Caki2 (cell line): ENCODE measurements at regions not wholly inside any gene's neighbourhood (a gene's known extent, or its start where the extent isn't known, plus 50 kb on each side); places are given as distances from the start of the nearest gene placed in this dataset.

Source experiments
- DNase-seq: peaks from one replicate; pipeline ENCODE4 v3.0.0-alpha.2; 2015; ENCODE audit warnings: low read depth
- in situ Hi-C: cut with HindIII; loops from 2 replicates; pipeline ENCODE4 v1.10.0; 2016; ENCODE audit warnings: low sequenced_read_pairs, low pct_unique_long_range_greater_than_20kb, mixed read lengths

GRCh38 chr18:76145521-76146376, 349.3 kb downstream of the ZNF516 start:
- in situ Hi-C loops: no loop called here
- no peak for DNase-seq

- in situ Hi-C loops: no loop called here
Observed at GRCh38 chr18:76144844-76145243, 350.2 kb downstream of the ZNF516 start.

GRCh38 chr18:76142611-76143010, 352.4 kb downstream of the ZNF516 start:
- no peak for DNase-seq
- in situ Hi-C loops: no loop called here

More at GRCh38 chr18:76144844-76145243, 350.2 kb downstream of the ZNF516 start:
- DNase-seq: no peak

- no peak for DNase-seq
- in situ Hi-C loops: no loop called here
Observed at GRCh38 chr18:76139844-76140243, 355.2 kb downstream of the ZNF516 start.

GRCh38 chr18:76137216-76137615, 357.8 kb downstream of the ZNF516 start:
- in situ Hi-C loops: no loop called here

GRCh38 chr18:76136701-76137100, 358.3 kb downstream of the ZNF516 start:
- in situ Hi-C loops: no loop called here
- no peak for DNase-seq

More at GRCh38 chr18:76137216-76137615, 357.8 kb downstream of the ZNF516 start:
- DNase-seq: no peak

GRCh38 chr18:76134628-76135027, 360.4 kb downstream of the ZNF516 start:
- in situ Hi-C loops: no loop called here
- no peak for DNase-seq

GRCh38 chr18:76133873-76134272, 361.2 kb downstream of the ZNF516 start:
- in situ Hi-C loops: no loop called here
- DNase-seq: no peak

GRCh38 chr18:76131738-76132137, 363.3 kb downstream of the ZNF516 start:
- in situ Hi-C loops: no loop called here
- peak; percentile 3 for DNase-seq

GRCh38 chr18:76130845-76131244, 364.2 kb downstream of the ZNF516 start:
- no peak for DNase-seq
- in situ Hi-C loops: no loop called here

- DNase-seq: no peak
- in situ Hi-C loops: no loop called here
Observed at GRCh38 chr18:76126327-76126726, 368.7 kb downstream of the ZNF516 start.

GRCh38 chr18:76121011-76121410, 374.0 kb downstream of the ZNF516 start:
- in situ Hi-C loops: no loop called here
- DNase-seq: no peak

- in situ Hi-C loops: no loop called here
- DNase-seq: no peak
Observed at GRCh38 chr18:76115580-76115979, 379.5 kb downstream of the ZNF516 start.

GRCh38 chr18:76113101-76113500, 381.9 kb downstream of the ZNF516 start:
- in situ Hi-C loops: no loop called here
- DNase-seq: no peak

GRCh38 chr18:76102626-76103025, 392.4 kb downstream of the ZNF516 start:
- in situ Hi-C loops: no loop called here

GRCh38 chr18:76102156-76102555, 392.9 kb downstream of the ZNF516 start:
- in situ Hi-C loops: no loop called here
- no peak for DNase-seq

More at GRCh38 chr18:76102626-76103025, 392.4 kb downstream of the ZNF516 start:
- DNase-seq: no peak

- in situ Hi-C loops: no loop called here
- no peak for DNase-seq
Observed at GRCh38 chr18:76099931-76100457, 395.0 kb downstream of the ZNF516 start.

GRCh38 chr18:76098674-76099411, 396.2 kb downstream of the ZNF516 start:
- DNase-seq: no peak

GRCh38 chr18:76081536-76081935, 413.5 kb downstream of the ZNF516 start:
- no peak for DNase-seq
- in situ Hi-C loops: no loop called here

More at GRCh38 chr18:76098674-76099411, 396.2 kb downstream of the ZNF516 start:
- in situ Hi-C loops: no loop called here
